Activated naive CD4-positive, alpha-beta T cell treated with anti-CD3 and anti-CD28 coated beads, Interleukin-2, amount 10 ng/mL, durations not matched to agents 7 days and 5 days (primary cell): ENCODE measurements at regions not wholly inside any gene's neighbourhood (a gene's known extent, or its start where the extent isn't known, plus 50 kb on each side); places are given as distances from the start of the nearest gene placed in this dataset.

ENCODE experiments used
- CTCF ChIA-PET: fragments of 350-600 bp; sonication (Branson Sonifier 250); formaldehyde crosslinking; loops from one replicate; lab custom pipeline; 2021; ENCODE audit warnings: antibody characterized with exemption; lab: Charles Lee
- DNase-seq: peaks from one replicate; pipeline ENCODE4 v3.0.0-alpha.2; 2020
- H3K27ac Mint-ChIP-seq: one replicate; pipeline ENCODE4 v1.8.0; 2021; ENCODE audit warnings: mild to moderate bottlenecking, moderate library complexity, mixed read lengths
- H3K27me3 Mint-ChIP-seq: one replicate; pipeline ENCODE4 v1.8.0; 2021; ENCODE audit warnings: mild to moderate bottlenecking, mixed read lengths
- H3K36me3 Mint-ChIP-seq: one replicate; pipeline ENCODE4 v1.8.0; 2021; ENCODE audit warnings: mixed read lengths
- H3K4me1 Mint-ChIP-seq: one replicate; pipeline ENCODE4 v1.8.0; 2021; ENCODE audit warnings: mixed read lengths
- H3K4me3 Mint-ChIP-seq: one replicate; pipeline ENCODE4 v1.8.0; 2021; ENCODE audit warnings: mild to moderate bottlenecking, moderate library complexity, mixed read lengths
- H3K9me3 Mint-ChIP-seq: one replicate; pipeline ENCODE4 v1.8.0; 2021; ENCODE audit warnings: mixed read lengths

DNA sequence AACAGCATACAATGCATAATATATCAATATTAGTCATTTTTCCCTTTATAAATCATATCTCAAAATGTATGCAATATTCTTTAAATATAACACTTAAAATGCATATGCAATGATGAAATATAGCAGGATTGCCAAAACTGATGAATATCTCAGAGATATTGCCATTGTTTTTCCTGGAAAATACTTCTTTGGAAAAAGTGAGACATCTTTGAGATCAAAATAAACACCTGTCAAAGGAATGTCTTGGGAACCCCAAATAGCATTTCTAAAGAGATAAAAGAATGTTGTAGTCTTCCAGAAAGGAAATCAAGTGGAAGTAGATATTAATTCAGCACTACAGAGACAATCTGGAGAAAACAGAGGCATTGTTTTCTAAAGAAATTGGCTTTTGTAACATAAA lies 457.8 kb upstream of the UBE2E2 start:
- no peak for DNase-seq
- peaks cover 3% of the 10 kb centered on the region for H3K9me3 Mint-ChIP-seq
- no peaks in the 10 kb centered on the region for H3K27me3 Mint-ChIP-seq
- no peak overlapping the region for H3K4me3 Mint-ChIP-seq
- H3K4me1 Mint-ChIP-seq = no peaks in the 10 kb centered on the region
- H3K27ac Mint-ChIP-seq = no peak overlapping the region
- no peaks in the 10 kb centered on the region for H3K36me3 Mint-ChIP-seq
- CTCF ChIA-PET = no interaction called here

DNA sequence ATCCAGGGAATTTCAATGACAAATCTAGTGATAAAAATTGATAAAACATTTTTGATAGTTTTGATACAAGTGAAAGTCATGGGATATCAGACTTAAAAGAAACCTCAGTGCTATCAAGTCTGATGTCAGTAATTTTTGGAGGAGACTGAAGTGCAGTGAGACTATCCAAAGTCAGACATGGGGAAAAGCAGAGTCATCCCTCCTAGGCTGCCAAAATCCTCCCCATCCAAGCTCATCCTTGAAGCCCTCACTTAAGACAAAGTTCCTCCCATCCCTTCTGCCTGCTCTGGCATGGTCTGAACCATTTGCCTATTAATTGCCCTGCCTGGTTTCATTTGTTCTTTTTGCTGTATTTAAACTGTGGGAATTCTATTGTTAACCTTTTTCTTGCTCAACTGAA lies 456.9 kb upstream of the UBE2E2 start:
- Mint-ChIP-seq H3K4me1 (no peaks in the 10 kb centered on the region), H3K9me3 (peaks cover 2% of the 10 kb centered on the region), H3K27me3 (no peaks in the 10 kb centered on the region), H3K27ac (no peak overlapping the region), H3K36me3 (no peaks in the 10 kb centered on the region), H3K4me3 (no peak overlapping the region)
- DNase-seq = no peak
- CTCF ChIA-PET = no interaction called here

DNA sequence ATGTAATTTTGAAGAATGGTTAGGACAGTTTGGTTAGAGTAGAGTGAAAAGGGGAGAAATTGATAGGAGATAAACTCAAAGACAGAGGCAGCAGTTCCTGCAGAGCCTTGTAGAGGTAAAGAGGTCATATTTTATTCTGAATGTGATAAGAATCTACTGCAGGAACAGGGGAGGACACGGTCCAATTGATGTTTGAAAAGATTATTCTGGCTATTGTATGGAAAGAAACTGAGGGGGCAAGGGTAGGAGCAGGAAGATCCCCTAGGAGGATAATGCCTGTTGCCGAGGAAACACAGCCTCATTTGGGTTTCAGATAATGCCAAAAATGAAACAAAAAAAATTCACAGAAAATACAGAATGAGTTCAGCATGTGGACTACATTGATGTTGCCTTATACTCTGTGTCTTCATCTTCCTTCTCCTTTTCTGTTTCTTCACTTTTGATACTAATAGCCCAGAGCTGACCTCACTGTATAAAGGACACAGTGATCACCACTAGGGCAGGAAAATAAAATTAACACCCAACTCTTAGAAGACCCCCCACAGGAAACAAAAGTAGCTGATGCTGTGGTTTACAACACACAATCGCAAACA lies 454.6 kb upstream of the UBE2E2 start:
- Mint-ChIP-seq H3K9me3 (peaks cover 2% of the 10 kb centered on the region), H3K27ac (no peak overlapping the region), H3K27me3 (no peaks in the 10 kb centered on the region), H3K36me3 (no peaks in the 10 kb centered on the region), H3K4me1 (no peaks in the 10 kb centered on the region), H3K4me3 (no peak overlapping the region)
- no peak for DNase-seq
- CTCF ChIA-PET = no interaction called here

DNA sequence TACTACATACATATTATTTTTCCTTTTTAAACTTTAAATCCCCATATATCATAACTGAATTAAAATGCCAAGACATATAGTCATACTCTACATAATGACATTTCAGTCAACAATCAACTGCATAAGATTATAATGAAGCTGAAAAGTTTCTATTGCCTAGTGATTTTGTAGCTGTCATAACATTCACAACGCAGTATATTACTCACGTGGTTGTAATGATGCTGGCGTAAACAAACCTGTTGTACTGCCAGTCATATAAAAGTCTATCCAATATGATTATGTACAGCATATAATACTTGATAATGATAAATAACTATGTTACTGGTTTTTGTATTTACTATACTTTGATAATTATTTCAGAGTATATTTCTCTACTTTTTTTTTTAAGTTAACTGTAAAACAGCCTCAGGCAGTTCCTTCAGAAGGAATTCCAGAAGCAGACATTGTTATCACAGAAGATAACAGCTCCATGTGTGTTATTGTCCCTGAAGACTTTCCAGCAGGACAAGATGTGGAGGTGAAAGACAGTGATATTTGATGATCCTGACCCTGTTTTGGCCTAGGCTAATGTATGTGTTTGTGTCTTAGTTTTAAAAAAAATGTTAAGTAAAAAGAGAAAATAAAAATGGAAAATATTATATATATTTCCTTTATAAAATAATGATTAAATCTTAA lies 443.4 kb upstream of the UBE2E2 start:
- Mint-ChIP-seq H3K9me3 (no peaks in the 10 kb centered on the region), H3K36me3 (no peaks in the 10 kb centered on the region), H3K27ac (no peak overlapping the region), H3K4me1 (no peaks in the 10 kb centered on the region), H3K4me3 (no peak overlapping the region), H3K27me3 (no peaks in the 10 kb centered on the region)
- no peak for DNase-seq
- CTCF ChIA-PET = interaction anchor here (0.6 kb wide), 2 partner anchors 145 to 1070 kb away, joined by 3 read pairs; no protein-coding TSS in a partner anchor

DNA sequence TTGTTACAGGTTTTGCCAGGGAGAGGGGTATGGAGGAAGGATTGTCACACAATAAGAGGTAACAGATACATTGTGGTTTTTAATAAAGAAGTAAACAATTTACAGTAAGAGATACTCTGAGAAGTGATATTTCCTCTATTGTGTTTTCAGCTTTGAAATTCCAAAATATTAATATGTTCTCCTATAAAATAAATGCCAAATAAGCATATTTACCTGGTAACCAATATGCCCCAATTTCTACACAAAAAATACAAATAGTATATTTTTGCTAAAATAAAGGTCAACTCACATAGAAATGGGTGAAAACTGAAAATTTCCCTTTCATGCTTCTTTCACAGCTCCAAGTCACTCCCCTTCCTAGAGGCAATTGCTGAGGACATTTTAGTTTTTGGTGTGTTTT lies 437.4 kb upstream of the UBE2E2 start:
- DNase-seq = no peak
- no peak overlapping the region for H3K27ac Mint-ChIP-seq
- CTCF ChIA-PET = no interaction called here
- H3K9me3 Mint-ChIP-seq = peaks cover 6% of the 10 kb centered on the region
- no peaks in the 10 kb centered on the region for H3K27me3 Mint-ChIP-seq
- H3K4me3 Mint-ChIP-seq = no peak overlapping the region
- H3K36me3 Mint-ChIP-seq = no peaks in the 10 kb centered on the region
- H3K4me1 Mint-ChIP-seq = no peaks in the 10 kb centered on the region

DNA sequence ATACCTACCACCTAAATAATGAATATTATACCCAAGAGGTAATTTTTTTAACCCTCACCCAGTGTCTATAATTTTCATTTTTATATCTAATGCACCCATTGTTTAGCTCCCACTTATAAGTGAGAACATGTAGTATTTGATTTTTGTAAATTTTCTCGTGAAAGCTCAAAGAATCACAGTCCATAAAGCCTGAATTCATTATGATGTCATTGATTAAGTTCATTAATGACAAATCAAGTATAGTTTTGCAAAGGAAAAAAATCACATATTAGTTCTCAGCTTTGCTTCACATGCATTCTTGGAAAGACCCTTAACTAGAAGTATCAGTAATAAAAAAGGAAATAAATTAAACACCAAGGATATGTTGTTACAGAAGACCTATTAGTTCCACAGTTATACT lies 425.3 kb upstream of the UBE2E2 start:
- peaks cover 2% of the 10 kb centered on the region for H3K9me3 Mint-ChIP-seq
- no peaks in the 10 kb centered on the region for H3K36me3 Mint-ChIP-seq
- H3K27me3 Mint-ChIP-seq = no peaks in the 10 kb centered on the region
- CTCF ChIA-PET = no interaction called here
- DNase-seq = no peak
- no peaks in the 10 kb centered on the region for H3K4me1 Mint-ChIP-seq
- H3K27ac Mint-ChIP-seq = no peak overlapping the region
- H3K4me3 Mint-ChIP-seq = no peak overlapping the region

DNA sequence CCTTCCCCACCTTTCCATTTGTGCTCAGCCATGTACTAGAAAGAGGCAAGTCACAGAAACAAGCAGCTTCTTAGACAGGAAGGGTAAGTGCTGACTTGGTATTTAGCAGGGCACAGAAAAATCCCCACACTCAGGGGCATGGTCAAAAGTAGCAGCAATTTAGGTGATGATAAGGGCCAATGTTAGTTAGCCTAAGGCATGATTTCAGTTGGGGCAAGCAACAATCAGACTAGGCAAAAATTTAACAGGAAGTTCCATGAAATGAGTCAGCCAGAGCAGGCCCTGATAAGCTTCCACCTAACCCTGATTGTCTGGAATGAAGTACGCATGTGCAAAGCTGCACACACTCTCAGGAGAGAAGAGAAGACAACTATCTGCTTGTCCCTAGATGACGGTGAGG lies 423.4 kb upstream of the UBE2E2 start:
- no peak overlapping the region for H3K4me3 Mint-ChIP-seq

DNA sequence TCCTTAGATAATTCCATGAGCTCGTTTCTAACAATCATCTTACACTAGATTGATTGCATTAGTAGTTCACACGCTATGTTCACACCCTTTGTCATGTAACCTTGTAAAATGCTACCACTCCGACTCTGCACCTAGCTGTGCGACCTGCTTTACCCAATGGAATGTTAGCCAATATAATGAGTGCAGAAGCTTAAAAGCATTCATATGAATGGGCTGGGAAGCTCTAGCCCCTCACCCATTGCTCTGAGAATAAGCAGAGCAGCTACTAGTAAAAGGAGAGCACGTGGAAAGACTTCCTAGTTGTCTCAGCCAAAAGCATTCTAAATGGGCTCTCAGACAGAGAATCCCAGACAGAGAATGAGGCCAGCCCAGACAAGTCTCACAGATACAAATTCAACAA lies 410.6 kb upstream of the UBE2E2 start:
- no peak overlapping the region for H3K4me3 Mint-ChIP-seq
- no peak for DNase-seq

More for the DNA sequence above, 423.4 kb upstream of the UBE2E2 start:
- Mint-ChIP-seq H3K27ac (no peak overlapping the region), H3K36me3 (no peaks in the 10 kb centered on the region), H3K9me3 (peaks cover 10% of the 10 kb centered on the region), H3K27me3 (no peaks in the 10 kb centered on the region), H3K4me1 (no peaks in the 10 kb centered on the region)
- CTCF ChIA-PET = no interaction called here
- no peak for DNase-seq

DNA sequence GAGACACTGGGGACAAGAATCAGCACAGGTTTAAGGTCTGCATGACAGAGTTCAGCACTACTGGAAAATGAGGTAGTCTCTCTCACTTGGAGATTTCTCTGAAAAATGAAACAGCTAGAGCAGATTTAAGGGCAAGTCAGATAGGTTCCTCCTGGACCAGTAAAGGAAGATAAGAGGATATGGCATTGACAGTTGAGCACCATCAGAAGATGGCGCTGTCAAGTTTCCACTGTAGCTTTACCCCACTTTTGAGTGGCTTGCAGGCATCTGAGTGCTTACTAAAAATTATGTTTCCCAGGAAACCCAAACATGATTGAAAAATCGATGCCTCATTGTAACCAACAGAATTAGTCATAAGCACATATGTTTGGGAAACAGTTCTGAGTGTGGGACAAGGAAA lies 407.2 kb upstream of the UBE2E2 start:
- no peak overlapping the region for H3K4me3 Mint-ChIP-seq
- H3K4me1 Mint-ChIP-seq = no peaks in the 10 kb centered on the region
- CTCF ChIA-PET = no interaction called here
- no peak overlapping the region for H3K27ac Mint-ChIP-seq
- H3K27me3 Mint-ChIP-seq = no peaks in the 10 kb centered on the region
- no peaks in the 10 kb centered on the region for H3K9me3 Mint-ChIP-seq
- no peak for DNase-seq
- H3K36me3 Mint-ChIP-seq = no peaks in the 10 kb centered on the region

More for the DNA sequence above, 410.6 kb upstream of the UBE2E2 start:
- Mint-ChIP-seq H3K27me3 (no peaks in the 10 kb centered on the region), H3K9me3 (no peaks in the 10 kb centered on the region), H3K36me3 (no peaks in the 10 kb centered on the region), H3K4me1 (no peaks in the 10 kb centered on the region), H3K27ac (no peak overlapping the region)
- CTCF ChIA-PET = no interaction called here

DNA sequence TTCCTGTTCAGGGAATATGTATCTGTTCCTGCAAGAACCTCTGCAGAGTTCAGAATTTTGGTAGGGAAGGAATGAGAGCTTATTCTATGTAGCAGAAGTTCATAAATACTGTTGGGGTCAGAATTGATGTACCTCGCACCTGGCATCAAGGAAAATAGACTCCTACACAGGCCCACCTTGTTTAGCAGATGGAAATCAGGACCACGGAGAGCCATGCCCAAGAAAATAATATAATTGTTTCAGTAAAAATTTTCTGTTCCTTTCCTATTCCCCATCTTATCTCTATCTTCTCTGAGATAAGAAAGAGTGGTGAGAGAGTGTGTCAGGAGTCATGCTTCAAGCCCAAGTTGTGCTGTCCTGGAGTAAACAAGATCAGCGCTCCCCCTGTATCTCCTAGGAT lies 404.7 kb upstream of the UBE2E2 start:
- H3K4me3 Mint-ChIP-seq = no peak overlapping the region
- no peaks in the 10 kb centered on the region for H3K27me3 Mint-ChIP-seq
- no peaks in the 10 kb centered on the region for H3K36me3 Mint-ChIP-seq
- H3K27ac Mint-ChIP-seq = no peak overlapping the region
- CTCF ChIA-PET = no interaction called here
- no peaks in the 10 kb centered on the region for H3K4me1 Mint-ChIP-seq
- peaks cover 2% of the 10 kb centered on the region for H3K9me3 Mint-ChIP-seq
- no peak for DNase-seq

DNA sequence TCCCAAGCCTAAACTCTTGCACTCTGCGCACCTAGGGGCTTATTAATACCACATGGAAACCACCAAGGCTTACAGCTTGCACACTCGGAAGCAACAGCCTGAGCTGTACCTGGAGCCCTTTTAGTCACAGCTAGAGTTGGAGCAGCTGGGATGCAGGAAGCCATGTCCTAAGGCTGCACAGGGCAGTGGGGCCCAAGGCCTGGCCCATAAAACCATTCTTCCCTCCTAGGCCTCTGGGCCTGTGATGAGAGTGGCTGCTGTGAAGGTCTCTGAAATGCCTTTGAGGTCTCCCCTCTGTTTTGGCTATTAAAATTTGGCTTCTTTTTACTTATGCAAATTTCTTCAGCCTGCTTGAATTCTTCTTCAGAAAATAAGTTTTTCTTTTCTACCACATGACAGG lies 383.9 kb upstream of the UBE2E2 start:
- Mint-ChIP-seq H3K9me3 (peaks cover 2% of the 10 kb centered on the region), H3K27ac (no peak overlapping the region), H3K36me3 (no peaks in the 10 kb centered on the region), H3K27me3 (no peaks in the 10 kb centered on the region), H3K4me3 (no peak overlapping the region), H3K4me1 (no peaks in the 10 kb centered on the region)
- DNase-seq = no peak
- CTCF ChIA-PET = no interaction called here

DNA sequence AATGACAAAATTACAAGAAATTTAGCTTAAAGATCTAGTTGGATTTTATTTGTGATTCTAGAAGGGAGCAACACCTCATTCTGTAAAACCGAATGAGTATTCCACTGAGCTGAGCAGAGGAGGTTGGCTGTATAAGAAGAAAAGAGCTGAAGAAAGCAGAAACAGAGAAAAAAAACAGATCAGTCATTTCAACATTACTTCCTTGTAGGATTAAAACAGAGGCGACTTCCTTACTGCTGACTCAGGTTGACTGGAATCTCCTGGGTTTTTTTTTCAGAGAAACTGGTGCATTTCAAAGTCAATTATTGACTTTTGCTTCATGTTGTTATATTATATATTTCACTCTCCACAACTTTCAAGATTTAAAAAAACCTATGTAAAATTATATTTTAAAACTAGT lies 368.1 kb upstream of the UBE2E2 start:
- Mint-ChIP-seq H3K27me3 (no peaks in the 10 kb centered on the region), H3K27ac (no peak overlapping the region), H3K4me3 (no peak overlapping the region), H3K36me3 (no peaks in the 10 kb centered on the region), H3K9me3 (peaks cover 1% of the 10 kb centered on the region), H3K4me1 (no peaks in the 10 kb centered on the region)
- CTCF ChIA-PET = no interaction called here
- no peak for DNase-seq

DNA sequence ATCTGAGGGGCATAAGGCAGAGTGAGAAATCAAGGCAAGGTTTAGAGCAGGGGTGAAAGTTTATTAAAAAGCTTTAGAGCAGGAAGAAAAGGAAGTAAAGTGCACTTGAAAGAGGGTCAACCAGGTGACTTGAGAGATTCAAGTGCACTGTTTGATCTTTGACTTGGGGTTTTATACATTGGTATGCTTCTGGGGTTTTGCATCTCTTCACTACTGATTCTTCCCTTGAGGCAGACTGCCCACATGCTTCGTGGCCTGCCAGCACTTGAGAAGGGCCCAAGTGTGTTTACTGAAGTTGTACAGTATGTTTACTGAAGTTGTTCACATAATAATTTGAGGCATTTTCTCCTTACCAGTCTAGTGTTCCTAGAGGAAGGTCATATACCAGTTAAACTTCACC lies 367.0 kb upstream of the UBE2E2 start:
- H3K27me3 Mint-ChIP-seq = no peaks in the 10 kb centered on the region
- H3K36me3 Mint-ChIP-seq = no peaks in the 10 kb centered on the region
- no peak overlapping the region for H3K27ac Mint-ChIP-seq

DNA sequence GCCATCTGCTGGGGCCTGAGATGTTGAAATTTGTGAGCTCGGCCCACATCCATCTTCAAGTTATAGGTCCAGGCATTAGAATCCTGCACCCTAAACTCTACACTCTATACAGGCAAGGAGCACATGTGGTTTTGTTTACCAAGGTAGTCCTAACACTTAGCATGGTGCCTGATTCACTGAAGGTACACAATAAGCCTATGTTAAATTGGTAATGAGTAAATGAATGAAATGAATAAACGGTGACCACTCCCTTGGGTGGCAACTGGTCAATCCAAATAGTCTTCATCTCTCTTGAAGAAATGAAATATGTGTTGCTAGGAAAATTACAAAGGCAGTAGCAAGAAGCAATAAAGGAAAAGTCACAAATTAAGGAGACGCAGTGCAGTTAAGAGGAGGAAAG lies 359.3 kb upstream of the UBE2E2 start:
- H3K27ac Mint-ChIP-seq = no peak overlapping the region
- no peak for DNase-seq
- no peaks in the 10 kb centered on the region for H3K36me3 Mint-ChIP-seq
- CTCF ChIA-PET = no interaction called here
- peaks cover 5% of the 10 kb centered on the region for H3K9me3 Mint-ChIP-seq
- H3K4me1 Mint-ChIP-seq = no peaks in the 10 kb centered on the region
- no peak overlapping the region for H3K4me3 Mint-ChIP-seq
- H3K27me3 Mint-ChIP-seq = no peaks in the 10 kb centered on the region

More for the DNA sequence above, 367.0 kb upstream of the UBE2E2 start:
- Mint-ChIP-seq H3K4me3 (no peak overlapping the region), H3K9me3 (peaks cover 4% of the 10 kb centered on the region), H3K4me1 (no peaks in the 10 kb centered on the region)
- CTCF ChIA-PET = no interaction called here
- no peak for DNase-seq

DNA sequence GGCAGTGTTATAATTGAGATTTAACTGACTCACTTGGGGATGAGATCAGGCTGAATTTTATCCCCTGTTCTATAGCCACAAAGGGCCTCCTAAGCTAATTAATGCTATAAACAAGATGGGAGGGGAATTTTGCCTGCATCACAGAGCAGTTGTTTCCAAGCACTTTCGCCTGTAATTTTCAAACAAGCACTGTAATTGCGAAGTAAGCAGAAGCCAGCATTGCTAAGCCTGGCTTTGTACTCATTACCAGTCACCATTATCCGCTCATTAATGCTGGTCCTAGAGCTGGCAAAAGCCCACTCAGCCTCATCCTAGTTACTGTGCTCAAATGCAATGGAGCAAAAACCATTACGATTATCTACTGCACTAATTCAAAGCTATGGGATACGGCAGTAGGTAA lies 356.6 kb upstream of the UBE2E2 start:
- no peak for DNase-seq
- CTCF ChIA-PET = no interaction called here

More for the DNA sequence above, 356.6 kb upstream of the UBE2E2 start:
- H3K27me3 Mint-ChIP-seq = no peaks in the 10 kb centered on the region
- peaks cover 4% of the 10 kb centered on the region for H3K9me3 Mint-ChIP-seq
- H3K4me1 Mint-ChIP-seq = no peaks in the 10 kb centered on the region
- H3K4me3 Mint-ChIP-seq = no peak overlapping the region
- H3K27ac Mint-ChIP-seq = no peak overlapping the region
- H3K36me3 Mint-ChIP-seq = no peaks in the 10 kb centered on the region
